ENCODE measurements at regions not wholly inside any gene's neighbourhood (a gene's known extent, or its start where the extent isn't known, plus 50 kb on each side); places are given as distances from the start of the nearest gene placed in this dataset.
A peak's percentile ranks its signal among the peaks of the same experiment; 100 is the strongest.
"Not testable (repeated sequence)": the region's sequence is repeated elsewhere in the genome, so short reads cannot be mapped to it uniquely, and the experiment has no call there.

GRCh38 chr6:133088931-133089695, 152.0 kb upstream of the EYA4 start:
- no peak overlapping the region for H3K4me3 ChIP-seq (ENCODE audit: low read depth, low read length)
- DNase-seq (ENCODE audit: low read depth): no peak

DNA sequence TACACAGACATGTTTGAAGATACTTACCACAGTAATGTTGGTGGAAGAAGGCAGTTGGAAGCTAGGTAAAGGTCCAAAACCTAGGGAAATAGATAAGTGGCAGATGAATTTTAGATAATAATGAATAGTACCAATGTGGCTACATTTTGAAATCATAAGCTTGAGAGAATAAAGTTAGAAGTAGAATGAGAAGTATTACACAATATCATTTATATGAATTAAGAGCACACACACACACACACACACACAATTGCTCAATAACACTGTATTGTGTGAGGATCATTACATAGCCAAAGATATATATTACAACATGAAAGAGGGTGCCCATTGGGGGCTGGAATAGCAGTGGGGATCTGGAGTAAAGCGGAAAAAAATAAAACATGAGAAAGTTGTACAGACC, 149.0 kb upstream of the EYA4 start:
- no peak for DNase-seq (ENCODE audit: low read depth)
- no peak overlapping the region for H3K4me3 ChIP-seq (ENCODE audit: low read depth, low read length)

DNA sequence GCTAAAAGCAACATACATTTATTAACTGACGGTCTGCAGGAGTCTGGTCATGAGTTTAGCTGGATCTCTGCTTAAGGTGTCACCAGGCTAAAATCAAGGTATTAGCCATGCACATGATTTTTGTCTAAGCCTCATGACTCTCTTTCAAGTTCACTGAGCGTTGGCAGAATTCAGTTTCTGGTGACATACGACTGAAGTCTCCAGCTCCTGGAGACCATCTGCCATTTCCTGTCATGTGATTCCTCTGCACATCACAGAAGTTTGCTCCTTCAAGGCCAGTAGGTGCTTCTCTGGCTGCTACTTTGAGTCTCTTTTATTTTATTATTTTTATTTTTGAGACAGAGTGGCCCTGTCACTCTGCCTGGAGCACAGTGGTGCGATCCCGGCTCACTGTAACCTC, 148.4 kb upstream of the EYA4 start:
- no peak for DNase-seq (ENCODE audit: low read depth)
- no peak overlapping the region for H3K4me3 ChIP-seq (ENCODE audit: low read depth, low read length)

GRCh38 chr6:133093211-133093610, 147.9 kb upstream of the EYA4 start:
- DNase-seq (ENCODE audit: low read depth); H3K4me3 ChIP-seq (ENCODE audit: low read depth, low read length): not testable (repeated sequence)

GRCh38 chr6:133093956-133094355, 147.2 kb upstream of the EYA4 start:
- H3K4me3 ChIP-seq (ENCODE audit: low read depth, low read length): no peak overlapping the region
- no peak for DNase-seq (ENCODE audit: low read depth)

GRCh38 chr6:133097208-133097607, 143.9 kb upstream of the EYA4 start:
- H3K4me3 ChIP-seq (ENCODE audit: low read depth, low read length): no peak overlapping the region
- no peak for DNase-seq (ENCODE audit: low read depth)

GRCh38 chr6:133099573-133099972, 141.6 kb upstream of the EYA4 start:
- peak; percentile 88 for DNase-seq (ENCODE audit: low read depth)
- H3K4me3 ChIP-seq (ENCODE audit: low read depth, low read length): no peak overlapping the region

GRCh38 chr6:133100865-133101264, 140.3 kb upstream of the EYA4 start:
- DNase-seq (ENCODE audit: low read depth): no peak
- H3K4me3 ChIP-seq (ENCODE audit: low read depth, low read length): no peak overlapping the region

- no peak overlapping the region for H3K4me3 ChIP-seq (ENCODE audit: low read depth, low read length)
- no peak for DNase-seq (ENCODE audit: low read depth)
Observed at GRCh38 chr6:133101790-133102189, 139.4 kb upstream of the EYA4 start.

DNA sequence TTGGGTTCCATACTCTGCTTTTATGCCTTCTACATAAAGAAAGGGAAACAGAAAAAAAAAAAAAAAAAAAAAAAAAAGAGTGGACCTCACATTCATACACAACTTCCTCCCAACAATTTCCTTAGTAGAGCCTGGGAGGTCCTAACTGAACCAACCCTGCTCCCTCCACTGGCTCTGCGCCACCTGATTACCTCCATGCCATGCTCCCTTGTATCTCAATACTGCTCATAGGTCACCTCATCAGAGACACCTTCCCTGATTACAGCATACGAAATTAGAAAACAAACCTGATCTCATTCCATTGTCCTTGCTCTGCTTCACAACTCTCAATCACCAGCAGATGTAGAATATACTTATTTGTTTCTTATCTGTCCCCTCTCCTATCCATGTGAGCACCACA, 134.2 kb upstream of the EYA4 start:
- H3K4me3 ChIP-seq (ENCODE audit: low read depth, low read length): no peak overlapping the region
- DNase-seq (ENCODE audit: low read depth): no peak

DNA sequence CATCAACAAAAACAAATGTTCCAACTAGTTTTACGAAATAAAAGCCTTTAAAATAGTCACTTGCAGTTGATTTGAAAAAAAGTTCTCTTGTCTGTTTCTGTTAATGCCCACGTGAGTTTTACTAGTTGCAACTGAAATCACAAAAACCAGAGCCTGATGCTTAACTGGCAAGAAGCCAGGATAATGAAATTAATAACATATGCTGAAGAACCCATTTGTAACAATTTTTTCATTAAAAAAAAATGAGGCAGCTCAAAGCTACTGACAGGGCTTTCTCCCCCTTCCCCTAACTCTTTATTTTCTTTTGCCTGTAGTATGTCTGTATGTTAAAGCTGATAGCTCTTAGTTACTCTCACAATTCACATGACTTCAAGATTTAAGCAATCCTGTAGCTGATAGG, 132.7 kb upstream of the EYA4 start:
- no peak overlapping the region for H3K4me3 ChIP-seq (ENCODE audit: low read depth, low read length)
- no peak for DNase-seq (ENCODE audit: low read depth)

DNA sequence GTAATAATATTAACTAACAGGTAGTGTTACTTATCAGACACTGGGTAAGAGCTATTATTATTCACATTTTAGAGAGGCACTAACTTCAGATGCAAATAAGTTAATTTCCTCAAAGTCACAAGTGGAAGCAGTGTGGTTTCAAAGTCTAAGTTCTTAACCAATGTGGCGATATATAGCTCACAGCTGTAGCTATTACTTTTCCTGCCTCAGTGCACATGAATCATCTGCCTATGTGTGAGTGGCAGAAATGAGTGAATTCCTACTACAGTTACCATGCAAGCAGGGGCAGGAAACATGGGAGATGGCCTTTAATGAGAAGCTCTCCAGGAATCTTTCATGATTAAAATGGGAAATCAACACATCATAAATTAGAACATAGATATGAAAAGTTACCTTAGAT, 126.2 kb upstream of the EYA4 start:
- no peak for DNase-seq (ENCODE audit: low read depth)
- no peak overlapping the region for H3K4me3 ChIP-seq (ENCODE audit: low read depth, low read length)

DNA sequence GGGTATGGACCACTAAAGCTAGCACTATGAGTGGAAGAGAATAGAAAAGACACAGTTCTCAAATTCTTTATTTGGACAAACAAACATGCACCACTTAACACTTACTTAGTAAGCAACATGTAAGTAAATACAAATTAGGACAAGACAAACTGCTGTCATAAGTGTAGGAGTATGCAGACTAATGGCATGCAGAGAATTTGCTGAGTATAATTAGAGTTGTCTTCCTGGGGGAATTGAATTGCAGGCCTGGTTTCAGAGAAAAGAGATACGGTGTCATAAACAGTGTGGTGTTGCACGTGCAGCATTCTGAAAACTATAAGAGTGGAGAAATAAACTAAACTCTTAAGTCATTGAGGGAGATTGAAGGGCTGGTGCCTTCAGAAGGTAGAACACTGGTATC, 125.2 kb upstream of the EYA4 start:
- no peak overlapping the region for H3K4me3 ChIP-seq (ENCODE audit: low read depth, low read length)
- no peak for DNase-seq (ENCODE audit: low read depth)

GRCh38 chr6:133128191-133128590, 113.0 kb upstream of the EYA4 start:
- peak; percentile 88 for DNase-seq (ENCODE audit: low read depth)
- H3K4me3 ChIP-seq (ENCODE audit: low read depth, low read length): no peak overlapping the region

DNA sequence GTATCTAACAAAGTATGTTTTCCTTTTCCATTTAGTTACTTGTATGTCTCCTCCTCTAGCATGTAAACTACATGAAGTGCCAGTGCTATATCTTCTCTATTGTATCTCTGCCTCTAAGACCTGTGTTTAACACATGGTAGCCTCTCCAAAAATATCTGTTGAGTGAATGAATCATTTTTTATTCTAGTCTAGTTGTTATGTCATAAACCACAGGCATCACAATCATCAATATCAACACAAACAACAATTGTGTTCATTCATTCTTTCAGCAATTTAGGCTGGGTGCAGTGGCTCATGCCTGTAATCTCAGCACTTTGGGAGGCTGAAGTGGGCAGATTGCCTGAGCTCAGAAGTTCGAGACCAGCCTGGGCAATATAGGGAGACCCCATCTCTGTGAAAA, 111.6 kb upstream of the EYA4 start:
- H3K4me3 ChIP-seq (ENCODE audit: low read depth, low read length): no peak overlapping the region

GRCh38 chr6:133130863-133131262, 110.3 kb upstream of the EYA4 start:
- DNase-seq (ENCODE audit: low read depth): no peak
- no peak overlapping the region for H3K4me3 ChIP-seq (ENCODE audit: low read depth, low read length)

More for the DNA sequence above, 111.6 kb upstream of the EYA4 start:
- DNase-seq (ENCODE audit: low read depth): no peak

GRCh38 chr6:133131621-133132465, 109.3 kb upstream of the EYA4 start:
- DNase-seq (ENCODE audit: low read depth): peak; percentile 47
- H3K4me3 ChIP-seq (ENCODE audit: low read depth, low read length): no peak overlapping the region

DNA sequence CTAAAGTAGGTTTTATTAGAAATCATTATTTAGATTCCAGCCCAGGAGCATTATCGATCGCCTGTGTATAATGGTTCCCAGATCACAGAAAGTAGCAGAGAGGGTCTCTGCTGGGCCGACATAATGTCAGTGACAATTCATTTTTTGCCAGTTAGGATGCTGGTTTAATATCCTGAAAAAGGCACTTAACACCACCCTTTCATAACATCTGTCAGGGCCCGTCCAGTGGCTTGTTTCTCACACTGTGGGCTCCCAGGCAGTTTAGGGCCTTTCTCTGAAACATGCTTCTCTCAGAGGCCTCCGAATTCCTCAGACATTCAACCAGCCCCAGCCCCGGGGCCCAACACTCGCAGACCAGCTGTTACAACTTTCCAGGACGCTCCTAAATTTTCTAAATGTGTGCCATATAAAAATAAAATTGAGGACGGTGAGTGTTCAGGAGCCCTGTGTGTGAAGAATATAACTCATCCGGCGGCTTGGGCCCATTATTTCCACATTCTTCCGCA, 108.6 kb upstream of the EYA4 start:
- no peak overlapping the region for H3K4me3 ChIP-seq (ENCODE audit: low read depth, low read length)
- DNase-seq (ENCODE audit: low read depth): no peak

- DNase-seq (ENCODE audit: low read depth): no peak
- no peak overlapping the region for H3K4me3 ChIP-seq (ENCODE audit: low read depth, low read length)
Observed at GRCh38 chr6:133136177-133136880, 104.8 kb upstream of the EYA4 start.
